ENCODE measurements at regions not wholly inside any gene's neighbourhood (a gene's known extent, or its start where the extent isn't known, plus 50 kb on each side); places are given as distances from the start of the nearest gene placed in this dataset.

- no peak for DNase-seq
- POLR2A ChIA-PET: no interaction called here
- no peak overlapping the region for H3K27ac ChIP-seq (ENCODE audit: insufficient read depth in 1 of 2, low read depth in 1 of 2, low read length in 2 of 2, poor library complexity in 1 of 2, severe bottlenecking in 2 of 2)
- WGBS (ENCODE audit: insufficient coverage): 100% methylated on average over 1 of the region's 3 CpGs
- peaks cover 0 to 5% (median 0%) of the 10 kb centered on the region in 4 experiments for H3K4me1 ChIP-seq (ENCODE audit: control extremely low read depth in 1 of 4, control insufficient read depth in 4 of 4, insufficient read depth in 4 of 4, low read length in 3 of 4)
- H3K9me3 ChIP-seq (ENCODE audit: control extremely low read depth in 1 of 5, control insufficient read depth in 4 of 5, insufficient read depth in 2 of 5, low read depth in 1 of 5, low read length in 4 of 5): no peaks in the 10 kb centered on the region
- no peaks in the 10 kb centered on the region for H3K27me3 ChIP-seq (replicated peaks in 2 of 5; ENCODE audit: control insufficient read depth in 4 of 5, insufficient read depth in 5 of 5, low read length in 4 of 5)
- H3K36me3 ChIP-seq (ENCODE audit: control insufficient read depth in 4 of 4, insufficient read depth in 4 of 4, low read length in 3 of 4): no peaks in the 10 kb centered on the region
- CTCF ChIA-PET: no interaction called here
- H3K4me3 ChIP-seq (ENCODE audit: control insufficient read depth in 1 of 7, extremely low read depth in 1 of 7, insufficient read depth in 4 of 7, low read depth in 2 of 7, low read length in 6 of 7): no peak overlapping the region
These were observed 398.0 kb downstream of the NPIPA8 start for GRCh38 chr16:17938546-17938945.

DNA sequence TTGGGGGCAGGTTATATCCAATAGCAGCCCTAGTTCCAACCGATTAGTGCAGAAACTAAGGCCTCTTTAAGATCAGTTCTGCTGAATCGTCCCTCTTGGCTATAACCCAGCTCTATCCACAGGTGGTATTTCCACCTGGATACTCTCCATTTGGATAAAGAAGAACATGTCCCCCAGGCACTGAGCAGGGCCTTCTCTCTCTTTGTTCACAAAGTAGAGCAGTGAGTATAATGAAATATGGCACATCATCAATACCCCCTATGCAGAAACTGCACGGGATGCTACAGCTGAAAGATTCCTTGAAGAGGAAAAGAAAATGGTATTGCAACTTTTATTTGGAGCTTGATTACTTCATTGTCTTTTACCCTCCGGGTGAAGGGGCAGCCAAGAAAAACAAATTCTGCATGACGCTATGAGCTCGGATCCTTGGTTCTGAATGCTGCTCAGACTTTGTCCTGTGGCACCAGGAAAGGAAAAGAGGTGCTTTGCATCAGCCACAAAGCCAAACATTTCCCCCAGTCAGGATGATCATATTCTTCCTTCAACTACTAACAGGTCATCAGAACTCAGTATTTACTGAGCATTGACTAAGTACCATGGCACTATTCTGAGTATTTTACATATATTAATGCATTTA lies 399.7 kb downstream of the NPIPA8 start:
- CTCF ChIA-PET: no interaction called here
- Histone ChIP-seq H3K9me3 (ENCODE audit: control extremely low read depth in 1 of 5, control insufficient read depth in 4 of 5, insufficient read depth in 2 of 5, low read depth in 1 of 5, low read length in 4 of 5) (no peaks in the 10 kb centered on the region), H3K36me3 (ENCODE audit: control insufficient read depth in 4 of 4, insufficient read depth in 4 of 4, low read length in 3 of 4) (no peaks in the 10 kb centered on the region), H3K27me3 (replicated peaks in 2 of 5; ENCODE audit: control insufficient read depth in 4 of 5, insufficient read depth in 5 of 5, low read length in 4 of 5) (no peaks in the 10 kb centered on the region), H3K4me3 (ENCODE audit: control insufficient read depth in 1 of 7, extremely low read depth in 1 of 7, insufficient read depth in 4 of 7, low read depth in 2 of 7, low read length in 6 of 7) (no peak overlapping the region), H3K27ac (ENCODE audit: insufficient read depth in 1 of 2, low read depth in 1 of 2, low read length in 2 of 2, poor library complexity in 1 of 2, severe bottlenecking in 2 of 2) (no peak overlapping the region), H3K4me1 (ENCODE audit: control extremely low read depth in 1 of 4, control insufficient read depth in 4 of 4, insufficient read depth in 4 of 4, low read length in 3 of 4) (peaks cover 0 to 5% (median 0%) of the 10 kb centered on the region in 4 experiments)
- POLR2A ChIA-PET: no interaction called here
- WGBS (ENCODE audit: insufficient coverage): 100% methylated on average over 6 of the region's 6 CpGs
- no peak for DNase-seq

DNA sequence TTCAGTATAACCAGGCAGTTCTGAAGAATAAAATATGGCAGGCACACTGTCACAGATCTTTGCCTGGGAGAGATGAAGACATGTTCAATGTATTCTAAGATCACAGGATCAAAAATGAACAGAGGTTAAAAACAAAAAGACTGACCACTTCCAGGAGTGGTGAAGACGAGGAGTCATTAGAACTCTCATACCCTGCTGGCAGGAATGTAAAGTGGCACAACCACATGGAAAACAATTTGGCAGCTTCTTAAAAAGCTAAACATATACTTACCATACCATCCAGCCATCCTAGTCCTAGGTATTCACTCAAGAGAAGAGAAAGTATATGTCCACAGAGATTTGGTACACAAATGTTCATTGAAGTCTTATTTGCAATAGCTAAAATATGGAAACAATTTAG lies 406.3 kb downstream of the NPIPA8 start:
- no peaks in the 10 kb centered on the region for H3K36me3 ChIP-seq (ENCODE audit: control insufficient read depth in 4 of 4, insufficient read depth in 4 of 4, low read length in 3 of 4)
- no peak for DNase-seq
- no peaks in the 10 kb centered on the region for H3K4me1 ChIP-seq (ENCODE audit: control extremely low read depth in 1 of 4, control insufficient read depth in 4 of 4, insufficient read depth in 4 of 4, low read length in 3 of 4)
- ChIA-PET POLR2A (no interaction called here), CTCF (no interaction called here)
- 100% methylated on average over 1 of the region's 1 CpG for WGBS (ENCODE audit: insufficient coverage)
- H3K9me3 ChIP-seq (ENCODE audit: control extremely low read depth in 1 of 5, control insufficient read depth in 4 of 5, insufficient read depth in 2 of 5, low read depth in 1 of 5, low read length in 4 of 5): no peaks in the 10 kb centered on the region
- no peak overlapping the region for H3K27ac ChIP-seq (ENCODE audit: insufficient read depth in 1 of 2, low read depth in 1 of 2, low read length in 2 of 2, poor library complexity in 1 of 2, severe bottlenecking in 2 of 2)
- H3K4me3 ChIP-seq (ENCODE audit: control insufficient read depth in 1 of 7, extremely low read depth in 1 of 7, insufficient read depth in 4 of 7, low read depth in 2 of 7, low read length in 6 of 7): no peak overlapping the region
- H3K27me3 ChIP-seq (replicated peaks in 2 of 5; ENCODE audit: control insufficient read depth in 4 of 5, insufficient read depth in 5 of 5, low read length in 4 of 5): no peaks in the 10 kb centered on the region

DNA sequence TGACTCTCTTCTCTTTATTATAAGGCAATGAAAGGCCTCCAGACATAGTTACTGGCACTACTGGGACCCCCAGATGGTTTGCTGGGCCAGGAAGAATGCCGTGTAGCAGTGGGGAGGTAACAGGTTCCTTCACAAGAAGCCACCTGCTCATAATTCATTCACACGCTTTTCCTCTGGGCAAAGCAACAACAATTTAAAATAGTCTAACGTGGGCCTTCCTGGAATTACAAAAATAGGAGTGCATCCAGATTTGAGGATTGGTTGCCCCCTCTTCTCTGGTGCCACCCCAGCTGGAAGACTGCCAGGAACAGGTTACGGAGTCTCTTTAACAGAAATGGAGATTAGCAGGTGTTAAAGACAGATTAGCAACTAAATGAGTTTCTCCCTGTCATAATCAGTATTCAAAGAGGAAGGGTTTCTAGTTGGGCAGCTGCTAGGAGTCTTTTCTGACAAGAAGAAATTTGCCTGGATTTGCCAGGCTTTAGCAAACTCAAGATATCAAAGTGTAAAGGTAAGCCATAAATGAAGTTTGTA lies 409.6 kb downstream of the NPIPA8 start:
- no peaks in the 10 kb centered on the region for H3K36me3 ChIP-seq (ENCODE audit: control insufficient read depth in 4 of 4, insufficient read depth in 4 of 4, low read length in 3 of 4)
- H3K4me1 ChIP-seq (ENCODE audit: control extremely low read depth in 1 of 4, control insufficient read depth in 4 of 4, insufficient read depth in 4 of 4, low read length in 3 of 4): no peaks in the 10 kb centered on the region
- H3K27me3 ChIP-seq (replicated peaks in 2 of 5; ENCODE audit: control insufficient read depth in 4 of 5, insufficient read depth in 5 of 5, low read length in 4 of 5): no peaks in the 10 kb centered on the region
- ChIA-PET CTCF (no interaction called here), POLR2A (no interaction called here)
- peak in 2 of 3 donors; percentile 19 to 44 for DNase-seq
- WGBS (ENCODE audit: insufficient coverage): 22% methylated on average over 2 of the region's 4 CpGs
- peaks cover 0 to 2% (median 0%) of the 10 kb centered on the region in 5 experiments for H3K9me3 ChIP-seq (ENCODE audit: control extremely low read depth in 1 of 5, control insufficient read depth in 4 of 5, insufficient read depth in 2 of 5, low read depth in 1 of 5, low read length in 4 of 5)
- H3K27ac ChIP-seq (ENCODE audit: insufficient read depth in 1 of 2, low read depth in 1 of 2, low read length in 2 of 2, poor library complexity in 1 of 2, severe bottlenecking in 2 of 2): no peak overlapping the region
- no peak overlapping the region for H3K4me3 ChIP-seq (ENCODE audit: control insufficient read depth in 1 of 7, extremely low read depth in 1 of 7, insufficient read depth in 4 of 7, low read depth in 2 of 7, low read length in 6 of 7)

DNA sequence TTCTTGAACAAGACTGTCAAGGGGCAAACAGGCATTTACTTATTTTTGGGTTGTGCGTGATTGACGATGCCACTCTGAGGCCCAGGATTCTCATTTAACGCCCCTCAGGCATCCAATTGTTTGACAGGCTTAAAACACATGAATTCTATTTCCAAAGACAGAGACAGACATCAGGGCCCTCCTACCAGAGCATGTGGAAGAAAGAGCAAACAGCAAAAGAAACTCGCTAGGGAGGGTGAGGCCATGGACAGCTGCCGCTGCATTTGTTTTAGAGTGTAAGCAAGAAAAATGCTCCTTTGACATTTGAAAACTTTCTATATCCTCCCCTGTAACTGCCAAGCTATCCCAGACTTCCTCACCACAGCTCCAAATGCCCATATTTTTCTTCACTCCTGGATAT lies 410.1 kb downstream of the NPIPA8 start:
- Histone ChIP-seq H3K27me3 (replicated peaks in 2 of 5; ENCODE audit: control insufficient read depth in 4 of 5, insufficient read depth in 5 of 5, low read length in 4 of 5) (no peaks in the 10 kb centered on the region), H3K36me3 (ENCODE audit: control insufficient read depth in 4 of 4, insufficient read depth in 4 of 4, low read length in 3 of 4) (no peaks in the 10 kb centered on the region), H3K4me3 (ENCODE audit: control insufficient read depth in 1 of 7, extremely low read depth in 1 of 7, insufficient read depth in 4 of 7, low read depth in 2 of 7, low read length in 6 of 7) (no peak overlapping the region), H3K9me3 (ENCODE audit: control extremely low read depth in 1 of 5, control insufficient read depth in 4 of 5, insufficient read depth in 2 of 5, low read depth in 1 of 5, low read length in 4 of 5) (peaks cover 0 to 2% (median 0%) of the 10 kb centered on the region in 5 experiments), H3K4me1 (ENCODE audit: control extremely low read depth in 1 of 4, control insufficient read depth in 4 of 4, insufficient read depth in 4 of 4, low read length in 3 of 4) (no peaks in the 10 kb centered on the region), H3K27ac (ENCODE audit: insufficient read depth in 1 of 2, low read depth in 1 of 2, low read length in 2 of 2, poor library complexity in 1 of 2, severe bottlenecking in 2 of 2) (no peak overlapping the region)
- 97% methylated on average over 4 of the region's 5 CpGs for WGBS (ENCODE audit: insufficient coverage)
- no peak for DNase-seq
- POLR2A ChIA-PET: no interaction called here
- CTCF ChIA-PET: no interaction called here

DNA sequence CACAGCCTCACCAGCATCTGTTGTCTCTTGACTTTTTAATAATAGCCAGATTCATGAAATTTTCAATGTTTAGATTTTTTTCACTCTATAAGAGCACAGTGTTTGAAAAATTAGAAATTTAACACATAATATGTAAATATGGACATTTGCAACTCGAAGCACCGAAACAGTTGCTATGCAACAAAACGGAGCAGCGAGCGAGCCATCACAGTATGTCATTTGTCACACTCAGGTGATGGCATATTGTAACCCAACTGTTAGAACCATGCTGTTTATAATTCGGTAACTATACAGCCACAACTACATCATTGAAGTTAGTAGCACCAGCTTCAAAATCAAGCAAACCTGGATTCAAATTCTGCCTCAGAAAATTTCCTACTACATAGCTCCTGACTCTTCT lies 410.8 kb downstream of the NPIPA8 start:
- no peaks in the 10 kb centered on the region for H3K4me1 ChIP-seq (ENCODE audit: control extremely low read depth in 1 of 4, control insufficient read depth in 4 of 4, insufficient read depth in 4 of 4, low read length in 3 of 4)
- peaks cover 0 to 2% (median 0%) of the 10 kb centered on the region in 5 experiments for H3K9me3 ChIP-seq (ENCODE audit: control extremely low read depth in 1 of 5, control insufficient read depth in 4 of 5, insufficient read depth in 2 of 5, low read depth in 1 of 5, low read length in 4 of 5)
- CTCF ChIA-PET: no interaction called here
- DNase-seq: no peak
- no peaks in the 10 kb centered on the region for H3K27me3 ChIP-seq (replicated peaks in 2 of 5; ENCODE audit: control insufficient read depth in 4 of 5, insufficient read depth in 5 of 5, low read length in 4 of 5)
- H3K4me3 ChIP-seq (ENCODE audit: control insufficient read depth in 1 of 7, extremely low read depth in 1 of 7, insufficient read depth in 4 of 7, low read depth in 2 of 7, low read length in 6 of 7): no peak overlapping the region
- WGBS (ENCODE audit: insufficient coverage): 95% methylated on average over 6 of the region's 6 CpGs
- no peaks in the 10 kb centered on the region for H3K36me3 ChIP-seq (ENCODE audit: control insufficient read depth in 4 of 4, insufficient read depth in 4 of 4, low read length in 3 of 4)
- H3K27ac ChIP-seq (ENCODE audit: insufficient read depth in 1 of 2, low read depth in 1 of 2, low read length in 2 of 2, poor library complexity in 1 of 2, severe bottlenecking in 2 of 2): no peak overlapping the region
- POLR2A ChIA-PET: no interaction called here

DNA sequence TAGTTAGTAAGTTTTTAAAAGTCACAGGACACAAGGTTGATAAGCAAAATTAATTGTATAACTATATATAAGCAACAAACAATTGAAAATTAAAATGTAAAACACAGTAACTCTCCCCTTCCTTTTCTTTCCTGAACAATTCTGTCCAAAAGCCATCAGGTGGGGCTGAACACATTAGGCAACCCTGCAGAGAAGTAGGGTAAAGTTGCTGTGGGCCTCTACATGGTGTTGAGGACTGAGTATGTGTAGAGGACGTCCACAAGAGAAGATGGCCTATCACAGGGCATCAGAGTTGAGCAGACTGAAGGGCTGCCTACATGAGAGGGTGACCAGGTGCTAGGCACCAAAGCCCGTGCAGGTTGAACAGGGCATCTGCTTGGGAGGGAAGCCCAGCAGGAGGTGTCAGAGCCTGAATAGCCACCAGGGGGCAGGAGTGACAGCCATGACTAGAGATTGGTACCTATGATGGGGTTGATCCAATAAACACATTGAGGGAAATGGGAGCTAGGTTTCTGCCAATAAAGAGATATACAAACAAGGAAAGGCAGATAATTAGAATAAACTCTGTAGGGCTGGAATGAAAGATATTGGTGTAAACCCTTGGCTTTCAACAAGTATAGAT lies 415.1 kb downstream of the NPIPA8 start:
- H3K4me1 ChIP-seq (ENCODE audit: control extremely low read depth in 1 of 4, control insufficient read depth in 4 of 4, insufficient read depth in 4 of 4, low read length in 3 of 4): no peaks in the 10 kb centered on the region
- CTCF ChIA-PET: interaction anchor here (1.0 kb wide), 1 partner anchor 8 kb away, joined by 4 read pairs; no protein-coding TSS in a partner anchor

More for the DNA sequence above, 415.1 kb downstream of the NPIPA8 start:
- 85% methylated on average over 2 of the region's 2 CpGs for WGBS (ENCODE audit: insufficient coverage)
- no peaks in the 10 kb centered on the region for H3K27me3 ChIP-seq (replicated peaks in 2 of 5; ENCODE audit: control insufficient read depth in 4 of 5, insufficient read depth in 5 of 5, low read length in 4 of 5)
- no peak overlapping the region for H3K27ac ChIP-seq (ENCODE audit: insufficient read depth in 1 of 2, low read depth in 1 of 2, low read length in 2 of 2, poor library complexity in 1 of 2, severe bottlenecking in 2 of 2)
- H3K36me3 ChIP-seq (ENCODE audit: control insufficient read depth in 4 of 4, insufficient read depth in 4 of 4, low read length in 3 of 4): no peaks in the 10 kb centered on the region
- DNase-seq: peak; percentile 36 to 60 (median 46)
- peaks cover 0 to 4% (median 2%) of the 10 kb centered on the region in 5 experiments for H3K9me3 ChIP-seq (ENCODE audit: control extremely low read depth in 1 of 5, control insufficient read depth in 4 of 5, insufficient read depth in 2 of 5, low read depth in 1 of 5, low read length in 4 of 5)
- no peak overlapping the region for H3K4me3 ChIP-seq (ENCODE audit: control insufficient read depth in 1 of 7, extremely low read depth in 1 of 7, insufficient read depth in 4 of 7, low read depth in 2 of 7, low read length in 6 of 7)
- POLR2A ChIA-PET: no interaction called here
